Testis (tissue), 2 donors: ENCODE measurements at regions not wholly inside any gene's neighbourhood (a gene's known extent, or its start where the extent isn't known, plus 50 kb on each side); places are given as distances from the start of the nearest gene placed in this dataset.

ENCODE experiments used
- DNase-seq: peaks from one replicate; pipeline ENCODE4 v3.0.0-alpha.2; 2019
- H3K27ac ChIP-seq, 2 donors: fragments of 200-600 bp; sonication (generic); one replicate each; pipeline ENCODE4 v1.5.1; 2019
- H3K27me3 ChIP-seq: fragments of 200-600 bp; sonication (generic); one replicate; pipeline ENCODE4 v1.5.1; 2019
- H3K36me3 ChIP-seq: fragments of 200-600 bp; sonication (generic); one replicate; pipeline ENCODE4 v1.5.1; 2017; ENCODE audit warnings: low read depth; ENCODE audit errors: missing control alignments
- H3K4me1 ChIP-seq: fragments of 200-600 bp; sonication (generic); one replicate; pipeline ENCODE4 v1.5.1; 2019
- H3K4me3 ChIP-seq, 2 donors: fragments of 200-600 bp; sonication (generic); one replicate each; pipeline ENCODE4 v1.5.1; 2017 to 2019
- H3K9me3 ChIP-seq: fragments of 200-600 bp; sonication (generic); one replicate; pipeline ENCODE4 v1.5.1; 2017
- POLR2A ChIP-seq: fragments of 450-650 bp; IDR thresholded peaks from one replicate; pipeline ENCODE4 v1.6.1; 2017; ENCODE audit warnings: antibody characterized with exemption, mild to moderate bottlenecking, moderate library complexity
- WGBS, 2 donors: methylation state at CpG; one replicate each; pipeline ENCODE4 v1.1.5; 2018; 5-methylcytosine and 5-hydroxymethylcytosine counted together
- intact Hi-C: fragments of 100-400 bp; cut with DNase I; formaldehyde crosslinking; loops from one replicate; pipeline ENCODE4 v1.15.1; 2023; ENCODE audit warnings: low total_unique reads
- TF ChIP-seq, protein P1 (sequence below), 3 experiments: fragments of 450-650 bp in 2 of 3; fragments of 200-600 bp in 1 of 3; sonication (generic) in 1 of 3; IDR thresholded peaks; one replicate each; pipeline ENCODE4 v1.5.1; 2016 to 2019; ENCODE audit warnings: antibody characterized with exemption in 3 of 3, mild to moderate bottlenecking in 2 of 3, moderate library complexity in 1 of 3

DNA sequence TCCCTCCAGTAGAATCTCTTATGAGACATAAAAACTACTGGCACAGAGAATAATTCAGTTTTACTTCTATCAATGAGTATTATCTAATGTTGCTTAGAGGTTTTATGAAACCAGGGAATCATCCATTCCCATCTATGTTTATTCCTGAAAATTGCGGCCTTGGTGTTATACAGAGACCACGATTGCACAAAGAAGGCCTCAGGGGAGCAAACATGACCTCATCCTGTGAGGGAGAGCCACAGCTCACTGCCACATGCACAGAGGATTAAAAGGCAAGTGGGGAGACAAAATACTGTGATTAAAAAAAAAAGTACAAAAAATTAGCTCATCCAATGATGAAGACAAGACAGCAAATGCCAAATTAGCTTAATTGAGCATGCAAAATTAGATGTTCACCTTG, 111.8 kb upstream of the SLC35G4 start:
- no peaks in the 10 kb centered on the region for H3K36me3 ChIP-seq
- intact Hi-C loops = no loop called here
- TF ChIP-seq, protein P1, sequence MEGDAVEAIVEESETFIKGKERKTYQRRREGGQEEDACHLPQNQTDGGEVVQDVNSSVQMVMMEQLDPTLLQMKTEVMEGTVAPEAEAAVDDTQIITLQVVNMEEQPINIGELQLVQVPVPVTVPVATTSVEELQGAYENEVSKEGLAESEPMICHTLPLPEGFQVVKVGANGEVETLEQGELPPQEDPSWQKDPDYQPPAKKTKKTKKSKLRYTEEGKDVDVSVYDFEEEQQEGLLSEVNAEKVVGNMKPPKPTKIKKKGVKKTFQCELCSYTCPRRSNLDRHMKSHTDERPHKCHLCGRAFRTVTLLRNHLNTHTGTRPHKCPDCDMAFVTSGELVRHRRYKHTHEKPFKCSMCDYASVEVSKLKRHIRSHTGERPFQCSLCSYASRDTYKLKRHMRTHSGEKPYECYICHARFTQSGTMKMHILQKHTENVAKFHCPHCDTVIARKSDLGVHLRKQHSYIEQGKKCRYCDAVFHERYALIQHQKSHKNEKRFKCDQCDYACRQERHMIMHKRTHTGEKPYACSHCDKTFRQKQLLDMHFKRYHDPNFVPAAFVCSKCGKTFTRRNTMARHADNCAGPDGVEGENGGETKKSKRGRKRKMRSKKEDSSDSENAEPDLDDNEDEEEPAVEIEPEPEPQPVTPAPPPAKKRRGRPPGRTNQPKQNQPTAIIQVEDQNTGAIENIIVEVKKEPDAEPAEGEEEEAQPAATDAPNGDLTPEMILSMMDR (IDR thresholded peaks at IDR 0.05) = no peak
- TF ChIP-seq POLR2A = no peak
- H3K27ac ChIP-seq = no peak overlapping the region
- H3K4me3 ChIP-seq = no peak overlapping the region
- no peak for DNase-seq
- WGBS, 2 donors = 70 to 75% methylated on average over 2 of the region's 2 CpGs
- H3K27me3 ChIP-seq = no peaks in the 10 kb centered on the region
- no peaks in the 10 kb centered on the region for H3K9me3 ChIP-seq
- no peaks in the 10 kb centered on the region for H3K4me1 ChIP-seq

DNA sequence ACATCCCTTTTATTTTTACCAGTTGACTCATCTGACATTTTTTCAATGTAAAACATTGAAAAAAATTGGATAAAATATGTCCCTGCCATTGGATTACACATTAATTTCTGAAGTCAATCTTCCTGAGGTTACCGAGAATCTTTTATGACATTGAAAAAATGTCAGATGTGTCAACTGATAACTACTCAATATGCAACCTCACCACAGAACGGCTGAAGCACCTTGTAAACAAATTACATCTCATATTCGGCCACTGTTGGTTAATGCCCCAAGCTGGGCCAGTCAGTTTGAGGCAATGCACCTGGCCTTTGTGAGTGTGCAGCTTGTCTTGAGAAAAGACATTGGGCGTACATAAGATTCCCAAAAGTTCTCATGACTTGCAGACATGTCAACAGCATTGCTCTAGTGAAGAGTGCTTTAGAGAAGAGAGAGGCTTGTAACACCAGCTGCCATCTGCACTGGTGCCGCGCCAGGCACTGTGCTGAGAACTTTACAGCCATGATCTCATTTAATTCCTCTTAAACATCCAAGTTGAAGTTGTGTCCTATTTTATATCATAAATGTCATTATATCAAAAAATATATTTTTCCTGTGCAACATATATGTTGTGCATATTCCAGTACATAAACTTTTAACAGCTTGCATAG, 112.7 kb upstream of the SLC35G4 start:
- 88 to 92% methylated on average over 6 of the region's 6 CpGs for WGBS, 2 donors
- no peaks in the 10 kb centered on the region for H3K4me1 ChIP-seq
- H3K27me3 ChIP-seq = no peaks in the 10 kb centered on the region
- TF ChIP-seq, protein P1 (IDR thresholded peaks at IDR 0.05) = no peak
- no peak for TF ChIP-seq POLR2A
- DNase-seq = no peak
- no peak overlapping the region for H3K4me3 ChIP-seq
- intact Hi-C loops = no loop called here
- no peak overlapping the region for H3K27ac ChIP-seq
- no peaks in the 10 kb centered on the region for H3K9me3 ChIP-seq
- H3K36me3 ChIP-seq = no peaks in the 10 kb centered on the region

DNA sequence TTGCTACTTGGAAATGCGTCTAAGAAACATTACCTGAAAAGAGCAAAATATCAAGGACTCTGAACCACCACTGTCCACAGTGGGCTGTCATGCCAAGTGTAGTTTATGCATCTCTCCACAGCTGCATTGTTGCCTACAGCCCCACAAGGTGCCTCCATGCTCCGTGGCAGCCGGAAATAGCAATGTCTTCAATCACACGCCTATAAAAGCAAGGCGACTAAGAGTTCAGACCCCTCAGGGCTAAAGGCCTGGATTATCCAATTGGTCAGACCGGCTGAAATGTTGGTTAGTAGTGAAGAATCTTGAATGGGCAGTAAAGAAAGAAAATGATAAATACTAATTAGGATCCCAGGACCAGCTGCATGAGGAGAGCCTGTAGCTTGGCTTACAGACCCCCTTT, 114.0 kb upstream of the SLC35G4 start:
- no peak for DNase-seq
- no peaks in the 10 kb centered on the region for H3K36me3 ChIP-seq
- no peaks in the 10 kb centered on the region for H3K4me1 ChIP-seq
- H3K9me3 ChIP-seq = no peaks in the 10 kb centered on the region
- intact Hi-C loops = no loop called here
- H3K27me3 ChIP-seq = no peaks in the 10 kb centered on the region
- TF ChIP-seq, protein P1 (IDR thresholded peaks at IDR 0.05) = no peak
- no peak for TF ChIP-seq POLR2A
- no peak overlapping the region for H3K27ac ChIP-seq
- WGBS, 2 donors = 88 to 91% methylated on average over 6 of the region's 6 CpGs
- H3K4me3 ChIP-seq = no peak overlapping the region

DNA sequence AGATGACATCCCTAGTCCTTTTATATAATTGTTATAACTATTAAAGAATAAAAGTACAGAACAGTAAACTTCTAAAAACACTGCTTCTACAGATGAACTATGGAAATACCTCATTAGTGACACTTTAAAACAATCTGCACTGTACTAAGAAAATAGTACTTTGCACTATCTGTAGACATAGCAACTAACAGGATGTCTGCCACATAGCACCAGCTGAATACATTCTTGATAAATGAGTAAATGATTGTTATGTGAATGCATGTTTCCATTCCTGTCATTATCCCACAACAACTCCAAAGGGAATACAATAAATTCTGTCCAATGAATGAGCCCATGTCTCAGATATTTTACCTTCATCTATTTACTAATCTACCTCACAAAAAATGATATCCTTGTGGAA, 115.3 kb upstream of the SLC35G4 start:
- H3K4me1 ChIP-seq = no peaks in the 10 kb centered on the region
- no peaks in the 10 kb centered on the region for H3K36me3 ChIP-seq
- intact Hi-C loops = no loop called here
- no peaks in the 10 kb centered on the region for H3K27me3 ChIP-seq
- TF ChIP-seq, protein P1 (IDR thresholded peaks at IDR 0.05) = no peak
- TF ChIP-seq POLR2A = no peak
- no peaks in the 10 kb centered on the region for H3K9me3 ChIP-seq
- no peak for DNase-seq
- H3K4me3 ChIP-seq = no peak overlapping the region
- H3K27ac ChIP-seq = no peak overlapping the region

DNA sequence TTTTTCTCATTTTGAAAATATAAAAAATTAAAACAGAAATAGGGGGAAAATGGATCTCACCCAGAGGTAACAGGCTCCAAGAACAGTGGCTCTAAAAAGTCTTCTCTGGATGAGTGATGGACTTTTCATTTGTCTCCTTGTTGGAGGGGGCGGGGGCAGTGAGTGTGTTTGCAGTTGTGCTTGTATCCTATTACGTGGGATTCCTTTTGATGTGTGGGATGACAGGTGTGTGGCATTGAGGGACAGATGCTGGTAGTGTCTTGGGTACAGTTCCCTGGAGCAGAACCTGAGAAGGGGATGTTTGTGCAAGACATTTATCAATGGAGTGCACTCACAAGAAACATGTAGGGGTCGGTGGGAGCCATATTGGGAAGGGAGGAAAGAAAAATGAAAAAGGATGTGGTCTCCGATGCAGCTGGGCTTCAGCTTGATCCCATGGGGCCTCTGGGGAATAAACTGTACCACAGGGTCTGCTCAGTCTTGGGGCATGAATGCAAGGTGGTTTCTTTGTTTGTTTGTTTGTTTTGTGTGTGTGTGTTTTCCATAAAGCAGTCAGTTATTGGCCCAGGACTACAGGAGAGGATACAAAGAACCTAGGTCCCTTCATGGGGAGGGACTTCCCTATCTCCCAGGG, 120.0 kb upstream of the SLC35G4 start:
- TF ChIP-seq, protein P1 (IDR thresholded peaks at IDR 0.05) = no peak
- no peak for TF ChIP-seq POLR2A
- Histone ChIP-seq H3K36me3 (no peaks in the 10 kb centered on the region), H3K4me3 (no peak overlapping the region), H3K4me1 (no peaks in the 10 kb centered on the region), H3K9me3 (no peaks in the 10 kb centered on the region), H3K27ac (no peak overlapping the region), H3K27me3 (no peaks in the 10 kb centered on the region)
- no peak for DNase-seq
- intact Hi-C loops = no loop called here
- WGBS, 2 donors = 83 to 96% methylated on average over 4 of the region's 4 CpGs
